SU-DHL-6 (cell line): ENCODE measurements at regions not wholly inside any gene's neighbourhood (a gene's known extent, or its start where the extent isn't known, plus 50 kb on each side); places are given as distances from the start of the nearest gene placed in this dataset.

ENCODE experiments used
- CTCF ChIP-seq: fragments of 200-600 bp; sonication (generic); IDR thresholded peaks from one replicate; pipeline ENCODE4 v1.5.1; 2017; ENCODE audit warnings: antibody characterized with exemption, mild to moderate bottlenecking, low read length, moderate library complexity; ENCODE audit not compliant: insufficient read depth, poor library complexity, severe bottlenecking
- EZH2phosphoT487 ChIP-seq: fragments of 200-600 bp; sonication (generic), shearing (Covaris generic); conservative IDR thresholded peaks from 2 replicates; pipeline ENCODE4 v1.6.1; 2018; ENCODE audit warnings: mild to moderate bottlenecking, antibody characterized with exemption, low read length, moderate library complexity, mixed read lengths

DNA sequence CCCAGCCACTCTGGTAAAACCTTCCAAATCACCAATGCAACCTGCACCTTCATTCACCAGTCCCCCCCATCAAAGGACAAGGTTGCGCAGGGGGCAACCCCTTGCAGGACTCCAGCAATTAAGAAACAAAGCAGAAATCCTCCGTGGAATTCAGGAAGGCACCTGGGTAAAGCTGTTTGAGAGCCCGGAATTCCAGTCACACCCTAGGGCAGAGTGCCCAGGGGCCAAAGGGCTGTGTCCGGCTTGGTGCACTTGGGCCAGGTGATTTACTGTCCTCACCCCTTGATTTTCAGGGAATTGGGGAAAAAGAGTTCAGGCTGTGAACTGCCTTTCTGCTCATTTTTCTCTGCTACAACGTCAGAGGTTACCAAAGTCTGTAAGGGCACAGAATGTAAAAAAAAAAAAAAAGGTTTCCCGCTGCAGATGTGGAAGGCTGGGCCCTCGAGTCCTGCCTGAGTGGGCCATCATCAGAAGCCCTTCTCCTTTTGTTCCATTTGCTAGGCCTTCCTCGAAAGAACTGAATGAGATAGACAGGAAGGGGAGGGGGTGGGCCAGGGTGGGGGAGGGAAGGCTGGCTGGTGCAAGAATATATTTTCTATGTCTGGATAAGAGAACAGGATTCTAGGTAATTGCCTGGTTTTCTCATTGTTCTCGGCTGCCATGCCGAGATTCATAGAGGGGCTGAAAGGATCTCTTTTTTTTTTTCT is 266.5 kb upstream of the PSMD7 start:
- TF ChIP-seq CTCF (no peak), EZH2phosphoT487 (no peak)
